ENCODE measurements at regions not wholly inside any gene's neighbourhood (a gene's known extent, or its start where the extent isn't known, plus 50 kb on each side); places are given as distances from the start of the nearest gene placed in this dataset.

DNA sequence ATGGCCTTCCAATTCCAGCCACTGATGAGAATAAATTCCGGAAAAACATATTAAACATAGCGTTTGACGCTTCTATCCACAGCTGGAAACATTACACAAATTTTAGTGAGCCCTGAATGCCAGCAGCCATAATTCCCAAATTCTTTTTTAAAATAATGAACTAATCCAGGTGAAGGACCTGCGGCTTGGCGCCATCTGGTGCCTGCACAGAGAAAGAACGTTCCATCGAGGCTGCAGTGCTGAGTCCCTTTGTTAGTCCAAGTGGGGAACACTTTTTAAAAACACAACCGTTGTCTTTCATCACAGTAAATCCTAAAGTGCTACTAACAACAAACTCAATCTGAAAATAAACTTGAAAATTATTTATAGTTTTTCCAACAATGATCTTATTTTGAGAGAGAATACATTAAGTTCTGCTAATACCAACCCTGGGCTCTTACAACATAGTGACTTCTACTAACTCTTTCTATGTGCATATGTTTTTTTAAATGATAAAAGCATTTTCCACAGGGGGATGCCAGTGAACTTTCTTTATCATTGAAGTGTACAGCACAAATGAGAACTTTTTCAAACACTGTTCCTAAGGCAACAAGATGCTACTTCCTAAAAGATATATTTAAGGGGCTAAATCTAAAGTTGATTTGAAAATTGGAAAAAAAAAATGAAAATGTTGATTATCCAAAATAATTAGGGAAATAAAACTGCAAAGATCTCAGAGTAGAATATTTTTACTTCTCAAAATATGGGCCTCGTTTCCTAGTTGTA, 166.9 kb upstream of the RNF32 start:
- TF ChIP-seq, protein P1, sequence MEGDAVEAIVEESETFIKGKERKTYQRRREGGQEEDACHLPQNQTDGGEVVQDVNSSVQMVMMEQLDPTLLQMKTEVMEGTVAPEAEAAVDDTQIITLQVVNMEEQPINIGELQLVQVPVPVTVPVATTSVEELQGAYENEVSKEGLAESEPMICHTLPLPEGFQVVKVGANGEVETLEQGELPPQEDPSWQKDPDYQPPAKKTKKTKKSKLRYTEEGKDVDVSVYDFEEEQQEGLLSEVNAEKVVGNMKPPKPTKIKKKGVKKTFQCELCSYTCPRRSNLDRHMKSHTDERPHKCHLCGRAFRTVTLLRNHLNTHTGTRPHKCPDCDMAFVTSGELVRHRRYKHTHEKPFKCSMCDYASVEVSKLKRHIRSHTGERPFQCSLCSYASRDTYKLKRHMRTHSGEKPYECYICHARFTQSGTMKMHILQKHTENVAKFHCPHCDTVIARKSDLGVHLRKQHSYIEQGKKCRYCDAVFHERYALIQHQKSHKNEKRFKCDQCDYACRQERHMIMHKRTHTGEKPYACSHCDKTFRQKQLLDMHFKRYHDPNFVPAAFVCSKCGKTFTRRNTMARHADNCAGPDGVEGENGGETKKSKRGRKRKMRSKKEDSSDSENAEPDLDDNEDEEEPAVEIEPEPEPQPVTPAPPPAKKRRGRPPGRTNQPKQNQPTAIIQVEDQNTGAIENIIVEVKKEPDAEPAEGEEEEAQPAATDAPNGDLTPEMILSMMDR (IDR thresholded peaks at IDR 0.05) = peak in 1 of 3 experiments; percentile 32
- intact Hi-C loops (cut with DNase I) = no loop called here
- Histone ChIP-seq H3K27ac (no peak overlapping the region), H3K27me3 (no peaks in the 10 kb centered on the region), H3K9me3 (no peaks in the 10 kb centered on the region), H3K36me3 (no peaks in the 10 kb centered on the region), H3K4me1 (no peaks in the 10 kb centered on the region), H3K4me3 (no peak overlapping the region)
- no peak for DNase-seq (ENCODE audit: low spot score in 2 of 2)

DNA sequence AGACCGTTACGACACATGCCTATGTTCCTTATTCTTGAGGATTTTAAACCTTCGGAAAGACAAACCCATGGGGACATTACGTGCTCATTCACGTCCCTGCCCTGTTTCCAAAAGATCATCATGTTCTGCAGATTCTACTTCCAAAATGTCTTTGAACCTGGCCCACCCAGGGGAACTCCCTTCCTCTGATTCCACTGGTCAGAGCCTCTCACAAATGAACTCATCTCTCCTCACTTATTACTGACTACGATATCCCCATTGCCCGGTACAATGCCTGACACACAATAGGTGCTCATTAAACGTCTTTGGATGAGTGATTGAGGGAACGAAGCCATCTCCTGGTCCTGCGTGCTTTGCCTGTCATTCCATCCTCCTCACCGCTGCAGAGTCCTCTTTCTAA, 168.3 kb upstream of the RNF32 start:
- TF ChIP-seq, protein P1 (IDR thresholded peaks at IDR 0.05) = no peak
- intact Hi-C loops (cut with DNase I) = no loop called here
- no peaks in the 10 kb centered on the region for H3K9me3 ChIP-seq
- no peak for DNase-seq (ENCODE audit: low spot score in 2 of 2)
- no peaks in the 10 kb centered on the region for H3K4me1 ChIP-seq
- no peaks in the 10 kb centered on the region for H3K36me3 ChIP-seq
- no peaks in the 10 kb centered on the region for H3K27me3 ChIP-seq
- no peak overlapping the region for H3K4me3 ChIP-seq
- no peak overlapping the region for H3K27ac ChIP-seq

DNA sequence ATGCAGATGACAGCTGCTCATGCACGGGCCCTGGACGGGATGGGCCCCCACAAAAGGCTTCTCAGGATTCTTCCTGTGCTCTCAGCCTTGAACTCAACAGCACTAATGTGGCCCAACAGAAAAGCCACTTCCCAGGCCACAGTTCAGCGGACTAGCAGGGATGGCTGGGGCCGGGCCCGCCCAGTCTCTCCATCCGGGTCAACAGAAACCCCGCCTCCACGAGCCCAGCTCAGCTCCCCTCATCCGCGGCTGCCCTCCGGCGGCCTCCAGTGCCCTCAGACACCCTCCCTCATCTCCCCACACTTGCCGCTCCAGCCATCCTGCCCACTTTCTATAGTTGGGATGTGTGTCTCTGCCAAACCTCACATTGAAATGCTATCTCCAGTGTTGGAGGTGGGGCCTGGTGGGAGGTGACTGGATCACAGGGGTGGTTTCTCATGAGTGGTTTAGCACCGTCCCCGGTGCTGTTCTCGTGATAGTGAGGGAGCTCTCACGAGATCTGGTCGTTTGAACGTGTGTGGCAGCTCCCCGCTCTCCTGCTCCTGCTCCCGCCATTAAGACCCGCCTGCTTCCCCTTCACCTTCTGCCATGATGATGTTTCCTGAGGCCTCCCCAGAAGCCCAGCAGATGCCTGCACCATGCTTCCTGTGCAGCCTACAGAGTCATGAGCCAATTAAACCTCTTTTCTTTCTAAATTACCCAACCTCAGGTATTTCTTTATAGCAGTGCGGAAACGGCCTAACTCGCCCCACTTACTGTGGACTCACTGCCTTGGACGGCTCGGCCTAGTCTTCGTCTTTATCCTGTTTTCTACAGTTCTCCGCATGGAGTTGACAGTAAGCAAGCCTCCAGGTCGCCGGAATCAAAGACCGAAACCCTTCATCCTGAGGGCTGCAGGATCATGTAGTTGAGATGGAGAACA, 169.9 kb upstream of the RNF32 start:
- no peaks in the 10 kb centered on the region for H3K36me3 ChIP-seq
- no peak overlapping the region for H3K27ac ChIP-seq
- H3K9me3 ChIP-seq = no peaks in the 10 kb centered on the region
- H3K27me3 ChIP-seq = no peaks in the 10 kb centered on the region
- H3K4me3 ChIP-seq = no peak overlapping the region
- no peaks in the 10 kb centered on the region for H3K4me1 ChIP-seq
- TF ChIP-seq, protein P1 (IDR thresholded peaks at IDR 0.05) = no peak
- intact Hi-C loops (cut with DNase I) = no loop called here
- DNase-seq (ENCODE audit: low spot score in 2 of 2) = no peak

DNA sequence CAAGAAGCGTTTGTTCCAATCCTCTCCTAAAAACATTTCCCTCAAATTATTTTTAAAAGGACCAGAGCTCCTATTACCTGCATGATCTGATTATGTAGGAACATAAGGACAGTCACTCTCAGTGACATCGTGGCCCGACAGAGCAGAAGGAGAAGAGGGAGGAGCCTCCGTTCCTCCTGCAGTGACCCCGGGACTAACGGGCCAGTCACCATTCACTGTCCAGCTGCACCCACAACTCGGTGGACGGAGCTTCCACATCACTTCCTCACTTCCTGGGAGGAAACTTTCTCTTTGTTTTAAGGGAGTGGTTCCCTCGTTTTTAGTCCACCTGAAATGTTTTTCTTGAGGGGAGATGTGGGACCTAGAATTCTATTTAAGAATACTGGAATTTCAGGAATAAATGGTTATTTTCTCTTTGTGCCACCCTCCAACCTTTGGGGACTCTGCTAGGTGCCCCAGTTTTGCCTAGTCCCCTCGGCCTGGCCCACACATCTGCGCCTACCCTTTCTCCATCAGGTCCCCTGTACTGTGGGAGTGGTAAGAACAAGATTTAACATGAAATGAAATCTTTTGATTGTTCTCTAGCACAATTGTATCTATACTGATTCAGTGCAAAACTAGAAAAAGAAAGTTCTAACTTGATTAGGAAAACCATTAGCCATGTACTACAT, 173.5 kb upstream of the RNF32 start:
- no peaks in the 10 kb centered on the region for H3K36me3 ChIP-seq
- no peaks in the 10 kb centered on the region for H3K9me3 ChIP-seq
- no peak for DNase-seq (ENCODE audit: low spot score in 2 of 2)
- H3K27me3 ChIP-seq = no peaks in the 10 kb centered on the region
- TF ChIP-seq, protein P1 (IDR thresholded peaks at IDR 0.05) = no peak
- no peak overlapping the region for H3K4me3 ChIP-seq
- intact Hi-C loops (cut with DNase I) = no loop called here
- H3K27ac ChIP-seq = no peak overlapping the region
- H3K4me1 ChIP-seq = no peaks in the 10 kb centered on the region

DNA sequence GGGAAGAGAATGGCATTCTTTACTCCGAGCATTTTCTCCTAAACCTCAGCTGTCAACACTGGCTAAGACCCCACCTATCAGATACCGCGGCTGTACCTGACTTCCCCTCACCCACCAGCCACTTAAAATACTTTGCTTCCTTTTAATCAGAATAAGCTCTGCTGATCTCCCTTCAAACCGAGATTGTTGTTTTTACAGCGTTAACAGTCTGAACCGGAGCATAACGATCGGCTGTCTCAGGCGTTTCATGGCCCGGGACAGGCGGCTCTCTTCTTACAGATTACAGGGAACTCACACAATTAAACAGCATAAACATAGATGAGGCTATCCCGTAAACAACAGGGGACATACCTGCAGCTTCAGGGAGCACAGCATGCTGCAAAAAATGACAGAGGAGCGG, 174.3 kb upstream of the RNF32 start:
- intact Hi-C loops (cut with DNase I) = no loop called here
- no peaks in the 10 kb centered on the region for H3K9me3 ChIP-seq
- no peaks in the 10 kb centered on the region for H3K36me3 ChIP-seq
- TF ChIP-seq, protein P1 (IDR thresholded peaks at IDR 0.05) = no peak
- DNase-seq (ENCODE audit: low spot score in 2 of 2) = no peak
- no peak overlapping the region for H3K27ac ChIP-seq
- no peaks in the 10 kb centered on the region for H3K4me1 ChIP-seq
- H3K4me3 ChIP-seq = no peak overlapping the region
- no peaks in the 10 kb centered on the region for H3K27me3 ChIP-seq
